ENCODE measurements at regions not wholly inside any gene's neighbourhood (a gene's known extent, or its start where the extent isn't known, plus 50 kb on each side); places are given as distances from the start of the nearest gene placed in this dataset.
"Not testable (repeated sequence)": the region's sequence is repeated elsewhere in the genome, so short reads cannot be mapped to it uniquely, and the experiment has no call there.

GRCh38 chr1:79507770-79508169 is 501.2 kb upstream of the ADGRL4 start:
- DNase-seq (ENCODE audit: low spot score) (no peak), FAIRE-seq (no peak)

GRCh38 chr1:79501153-79501552 is 494.6 kb upstream of the ADGRL4 start:
- FAIRE-seq, result no peak
- no peak for DNase-seq (ENCODE audit: low spot score)

- no peak for FAIRE-seq
- no peak for DNase-seq (ENCODE audit: low spot score)
These were observed 493.0 kb upstream of the ADGRL4 start for GRCh38 chr1:79499541-79499940.

GRCh38 chr1:79497193-79497773 is 490.8 kb upstream of the ADGRL4 start:
- FAIRE-seq (peak; percentile 51), DNase-seq (ENCODE audit: low spot score) (peak; percentile 41)

GRCh38 chr1:79496129-79496528 is 489.6 kb upstream of the ADGRL4 start:
- no peak for FAIRE-seq

GRCh38 chr1:79493702-79494101 is 487.2 kb upstream of the ADGRL4 start:
- not testable (repeated sequence) for FAIRE-seq

More at GRCh38 chr1:79496129-79496528, 489.6 kb upstream of the ADGRL4 start:
- DNase-seq (ENCODE audit: low spot score), result no peak

GRCh38 chr1:79488572-79489121 is 482.1 kb upstream of the ADGRL4 start:
- DNase-seq (ENCODE audit: low spot score); FAIRE-seq: not testable (repeated sequence)

More at GRCh38 chr1:79493702-79494101, 487.2 kb upstream of the ADGRL4 start:
- not testable (repeated sequence) for DNase-seq (ENCODE audit: low spot score)

- DNase-seq (ENCODE audit: low spot score) (no peak), FAIRE-seq (no peak)
These were observed 472.3 kb upstream of the ADGRL4 start for GRCh38 chr1:79478728-79479373.

- FAIRE-seq, result no peak
These were observed 471.6 kb upstream of the ADGRL4 start for GRCh38 chr1:79478160-79478559.

GRCh38 chr1:79472067-79472656 is 465.6 kb upstream of the ADGRL4 start:
- FAIRE-seq, result no peak
- no peak for DNase-seq (ENCODE audit: low spot score)

More at GRCh38 chr1:79478160-79478559, 471.6 kb upstream of the ADGRL4 start:
- no peak for DNase-seq (ENCODE audit: low spot score)

GRCh38 chr1:79469139-79469538 is 462.6 kb upstream of the ADGRL4 start:
- FAIRE-seq (no peak), DNase-seq (ENCODE audit: low spot score) (no peak)

- no peak for DNase-seq (ENCODE audit: low spot score)
These were observed 454.4 kb upstream of the ADGRL4 start for GRCh38 chr1:79460773-79461436.

GRCh38 chr1:79457562-79458224 is 451.2 kb upstream of the ADGRL4 start:
- DNase-seq (ENCODE audit: low spot score) (no peak), FAIRE-seq (no peak)

More at GRCh38 chr1:79460773-79461436, 454.4 kb upstream of the ADGRL4 start:
- FAIRE-seq, result no peak

GRCh38 chr1:79448426-79448825 is 441.9 kb upstream of the ADGRL4 start:
- FAIRE-seq, result no peak
- no peak for DNase-seq (ENCODE audit: low spot score)

- DNase-seq (ENCODE audit: low spot score) (no peak), FAIRE-seq (no peak)
These were observed 434.7 kb upstream of the ADGRL4 start for GRCh38 chr1:79441238-79441637.

- no peak for FAIRE-seq
- DNase-seq (ENCODE audit: low spot score), result no peak
These were observed 431.0 kb upstream of the ADGRL4 start for GRCh38 chr1:79437540-79437939.

GRCh38 chr1:79431340-79431739 is 424.8 kb upstream of the ADGRL4 start:
- DNase-seq (ENCODE audit: low spot score) (no peak), FAIRE-seq (no peak)

GRCh38 chr1:79430437-79430836 is 423.9 kb upstream of the ADGRL4 start:
- FAIRE-seq (no peak), DNase-seq (ENCODE audit: low spot score) (no peak)

GRCh38 chr1:79422726-79423125 is 416.2 kb upstream of the ADGRL4 start:
- DNase-seq (ENCODE audit: low spot score) (no peak), FAIRE-seq (no peak)

GRCh38 chr1:79398501-79398900 is 392.0 kb upstream of the ADGRL4 start:
- no peak for DNase-seq (ENCODE audit: low spot score)
- FAIRE-seq, result no peak

- DNase-seq (ENCODE audit: low spot score), result no peak
- FAIRE-seq, result no peak
These were observed 390.4 kb upstream of the ADGRL4 start for GRCh38 chr1:79396901-79397300.

All from RCC 7860 (cell line).